ENCODE measurements at regions not wholly inside any gene's neighbourhood (a gene's known extent, or its start where the extent isn't known, plus 50 kb on each side); places are given as distances from the start of the nearest gene placed in this dataset.
"Not testable (repeated sequence)": the region's sequence is repeated elsewhere in the genome, so short reads cannot be mapped to it uniquely, and the experiment has no call there.

- Mint-ChIP-seq H3K9me3 (no peaks in the 10 kb centered on the region), H3K4me1 (no peaks in the 10 kb centered on the region), H3K4me3 (no peak overlapping the region), H3K36me3 (no peaks in the 10 kb centered on the region), H3K27me3 (no peaks in the 10 kb centered on the region), H3K27ac (no peak overlapping the region)
- DNase-seq (no peak), ATAC-seq (replicated peaks) (no peak)
These were observed 684.6 kb upstream of the ACO1 start for GRCh38 chr9:31699836-31700235.

GRCh38 chr9:31700252-31701045 is 684.0 kb upstream of the ACO1 start:
- Mint-ChIP-seq H3K27me3 (no peaks in the 10 kb centered on the region), H3K4me3 (no peak overlapping the region), H3K27ac (no peak overlapping the region), H3K36me3 (no peaks in the 10 kb centered on the region), H3K4me1 (no peaks in the 10 kb centered on the region), H3K9me3 (no peaks in the 10 kb centered on the region)
- DNase-seq (no peak), ATAC-seq (replicated peaks) (peak; percentile 29 to 80)

GRCh38 chr9:31702957-31703356 is 681.5 kb upstream of the ACO1 start:
- no peak for ATAC-seq (replicated peaks)
- Mint-ChIP-seq H3K4me3 (no peak overlapping the region), H3K27ac (no peak overlapping the region), H3K9me3 (peaks cover 0 to 7% of the 10 kb centered on the region in 2 donors), H3K4me1 (no peaks in the 10 kb centered on the region), H3K27me3 (no peaks in the 10 kb centered on the region), H3K36me3 (no peaks in the 10 kb centered on the region)
- DNase-seq = no peak

GRCh38 chr9:31715250-31715649 is 669.2 kb upstream of the ACO1 start:
- no peaks in the 10 kb centered on the region for H3K4me1 Mint-ChIP-seq
- no peak overlapping the region for H3K27ac Mint-ChIP-seq
- no peaks in the 10 kb centered on the region for H3K9me3 Mint-ChIP-seq
- H3K4me3 Mint-ChIP-seq = no peak overlapping the region
- ATAC-seq (replicated peaks) = no peak
- H3K27me3 Mint-ChIP-seq = no peaks in the 10 kb centered on the region
- no peak for DNase-seq
- H3K36me3 Mint-ChIP-seq = no peaks in the 10 kb centered on the region

GRCh38 chr9:31719262-31719661 is 665.2 kb upstream of the ACO1 start:
- Mint-ChIP-seq H3K36me3 (no peaks in the 10 kb centered on the region), H3K9me3 (no peaks in the 10 kb centered on the region), H3K27ac (no peak overlapping the region), H3K4me3 (no peak overlapping the region), H3K4me1 (no peaks in the 10 kb centered on the region), H3K27me3 (no peaks in the 10 kb centered on the region)
- ATAC-seq (replicated peaks) = no peak
- DNase-seq = no peak

GRCh38 chr9:31730398-31730797 is 654.0 kb upstream of the ACO1 start:
- H3K27me3 Mint-ChIP-seq = no peaks in the 10 kb centered on the region
- DNase-seq (no peak), ATAC-seq (replicated peaks) (no peak)
- no peak overlapping the region for H3K4me3 Mint-ChIP-seq
- no peaks in the 10 kb centered on the region for H3K36me3 Mint-ChIP-seq
- H3K4me1 Mint-ChIP-seq = no peaks in the 10 kb centered on the region
- H3K27ac Mint-ChIP-seq = no peak overlapping the region
- H3K9me3 Mint-ChIP-seq = no peaks in the 10 kb centered on the region

- H3K27ac Mint-ChIP-seq = no peak overlapping the region
- no peak overlapping the region for H3K4me3 Mint-ChIP-seq
- no peaks in the 10 kb centered on the region for H3K36me3 Mint-ChIP-seq
- no peaks in the 10 kb centered on the region for H3K4me1 Mint-ChIP-seq
- no peaks in the 10 kb centered on the region for H3K27me3 Mint-ChIP-seq
- DNase-seq (no peak), ATAC-seq (replicated peaks) (no peak)
- no peaks in the 10 kb centered on the region for H3K9me3 Mint-ChIP-seq
These were observed 651.3 kb upstream of the ACO1 start for GRCh38 chr9:31733166-31733565.

- no peaks in the 10 kb centered on the region for H3K36me3 Mint-ChIP-seq
- no peaks in the 10 kb centered on the region for H3K27me3 Mint-ChIP-seq
- DNase-seq (no peak), ATAC-seq (replicated peaks) (no peak)
- no peak overlapping the region for H3K4me3 Mint-ChIP-seq
- H3K9me3 Mint-ChIP-seq = no peaks in the 10 kb centered on the region
- H3K4me1 Mint-ChIP-seq = no peaks in the 10 kb centered on the region
- no peak overlapping the region for H3K27ac Mint-ChIP-seq
These were observed 647.8 kb upstream of the ACO1 start for GRCh38 chr9:31736581-31737179.

GRCh38 chr9:31740705-31741104 is 643.7 kb upstream of the ACO1 start:
- ATAC-seq (replicated peaks) (no peak), DNase-seq (no peak)
- Mint-ChIP-seq H3K4me1 (no peaks in the 10 kb centered on the region), H3K27ac (no peak overlapping the region), H3K4me3 (no peak overlapping the region), H3K27me3 (no peaks in the 10 kb centered on the region), H3K36me3 (no peaks in the 10 kb centered on the region), H3K9me3 (no peaks in the 10 kb centered on the region)

- DNase-seq (no peak), ATAC-seq (replicated peaks) (no peak)
- Mint-ChIP-seq H3K27me3 (no peaks in the 10 kb centered on the region), H3K4me3 (no peak overlapping the region), H3K9me3 (no peaks in the 10 kb centered on the region), H3K4me1 (no peaks in the 10 kb centered on the region), H3K27ac (no peak overlapping the region), H3K36me3 (no peaks in the 10 kb centered on the region)
These were observed 639.9 kb upstream of the ACO1 start for GRCh38 chr9:31744589-31744988.

GRCh38 chr9:31745468-31745867 is 639.0 kb upstream of the ACO1 start:
- no peaks in the 10 kb centered on the region for H3K4me1 Mint-ChIP-seq

GRCh38 chr9:31745886-31746285 is 638.6 kb upstream of the ACO1 start:
- no peak overlapping the region for H3K4me3 Mint-ChIP-seq
- no peaks in the 10 kb centered on the region for H3K9me3 Mint-ChIP-seq
- ATAC-seq (replicated peaks) (no peak), DNase-seq (no peak)
- H3K27me3 Mint-ChIP-seq = no peaks in the 10 kb centered on the region
- H3K4me1 Mint-ChIP-seq = no peaks in the 10 kb centered on the region
- H3K36me3 Mint-ChIP-seq = no peaks in the 10 kb centered on the region
- no peak overlapping the region for H3K27ac Mint-ChIP-seq

More at GRCh38 chr9:31745468-31745867, 639.0 kb upstream of the ACO1 start:
- Mint-ChIP-seq H3K9me3 (no peaks in the 10 kb centered on the region), H3K27me3 (no peaks in the 10 kb centered on the region), H3K36me3 (no peaks in the 10 kb centered on the region), H3K27ac (no peak overlapping the region), H3K4me3 (no peak overlapping the region)
- DNase-seq (no peak), ATAC-seq (replicated peaks) (no peak)

GRCh38 chr9:31753756-31754155 is 630.7 kb upstream of the ACO1 start:
- DNase-seq (no peak), ATAC-seq (replicated peaks) (no peak)
- Mint-ChIP-seq H3K4me3 (no peak overlapping the region), H3K27me3 (no peaks in the 10 kb centered on the region), H3K4me1 (no peaks in the 10 kb centered on the region), H3K27ac (no peak overlapping the region), H3K36me3 (no peaks in the 10 kb centered on the region), H3K9me3 (peaks cover 2 to 3% of the 10 kb centered on the region in 2 donors)

- DNase-seq (no peak), ATAC-seq (replicated peaks) (no peak)
- Mint-ChIP-seq H3K27me3 (no peaks in the 10 kb centered on the region), H3K4me3 (no peak overlapping the region), H3K4me1 (no peaks in the 10 kb centered on the region), H3K36me3 (no peaks in the 10 kb centered on the region), H3K27ac (no peak overlapping the region), H3K9me3 (peaks cover 0 to 4% of the 10 kb centered on the region in 2 donors)
These were observed 624.7 kb upstream of the ACO1 start for GRCh38 chr9:31759703-31760102.

GRCh38 chr9:31774021-31774420 is 610.4 kb upstream of the ACO1 start:
- not testable (repeated sequence) for H3K4me3 Mint-ChIP-seq; H3K4me1 Mint-ChIP-seq; H3K27me3 Mint-ChIP-seq; H3K27ac Mint-ChIP-seq; DNase-seq; H3K36me3 Mint-ChIP-seq; ATAC-seq (replicated peaks)
- peaks cover 15 to 31% of the 10 kb centered on the region in 2 donors for H3K9me3 Mint-ChIP-seq
